ENCODE measurements at regions not wholly inside any gene's neighbourhood (a gene's known extent, or its start where the extent isn't known, plus 50 kb on each side); places are given as distances from the start of the nearest gene placed in this dataset.

DNA sequence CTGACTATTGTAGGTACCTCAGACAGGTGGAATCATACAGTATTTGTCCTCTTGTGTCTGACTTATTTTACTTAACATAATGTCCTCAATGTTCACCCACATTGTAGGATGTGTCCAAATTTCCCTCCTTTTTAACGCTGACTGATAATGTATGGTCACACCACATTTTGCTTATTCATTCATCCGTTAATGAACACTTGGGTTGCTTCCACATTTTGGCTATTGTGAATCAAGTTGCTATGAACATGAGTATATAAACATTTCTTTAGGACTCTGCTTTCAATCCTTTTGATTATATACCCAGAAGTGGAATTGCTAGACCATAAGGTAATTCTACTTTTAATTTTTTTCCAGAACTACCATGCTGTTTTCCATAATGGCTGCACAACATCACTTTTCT is 87.0 kb upstream of the NDP start:
- ChIA-PET CTCF (no interaction called here), POLR2A (ENCODE audit: unreplicated experiment) (no interaction called here)
- no TSS peak for BruUV-seq (replicated peaks)

DNA sequence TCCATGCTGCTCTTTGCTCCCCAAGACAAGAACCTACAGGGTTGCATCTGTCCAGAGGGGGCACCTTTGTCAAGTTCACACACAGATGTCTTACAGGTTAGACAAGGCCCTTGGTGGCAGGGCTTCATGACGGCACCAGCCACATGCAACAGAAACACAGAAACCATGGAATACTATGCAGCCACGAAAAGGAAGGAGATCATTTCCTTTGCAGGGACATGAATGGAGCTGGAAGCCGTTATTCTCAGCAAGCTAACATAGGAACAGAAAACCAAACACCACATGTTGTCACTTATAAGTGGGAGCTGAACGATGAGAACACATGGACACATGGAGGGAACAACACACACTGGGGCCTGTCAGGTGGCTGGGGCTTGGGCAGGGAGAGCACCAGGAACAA is 85.1 kb upstream of the NDP start:
- POLR2A ChIA-PET (ENCODE audit: unreplicated experiment), result no interaction called here

More for the DNA sequence above, 87.0 kb upstream of the NDP start:
- Histone ChIP-seq H3K27me3 (ENCODE audit: low read length) (no peaks in the 10 kb centered on the region), H3K36me3 (ENCODE audit: low read depth, low read length) (no peaks in the 10 kb centered on the region), H4K20me1 (ENCODE audit: low read length) (no peaks in the 10 kb centered on the region), H3K27ac (ENCODE audit: low read length) (no peak overlapping the region), H3K4me2 (ENCODE audit: low read length) (no peak overlapping the region), H3K79me2 (ENCODE audit: low read length) (no peaks in the 10 kb centered on the region), H3K9ac (ENCODE audit: low read length) (no peak overlapping the region), H3K4me1 (ENCODE audit: insufficient read depth, low read length) (peaks cover 25% of the 10 kb centered on the region), H3K9me3 (ENCODE audit: low read length) (no peaks in the 10 kb centered on the region), H3K4me3 (ENCODE audit: low read length) (no peak overlapping the region), H3F3A (ENCODE audit: low read length, unreplicated experiment) (peaks cover 3% of the 10 kb centered on the region), H3K9me2 (replicated peaks; ENCODE audit: low read length) (no peaks in the 10 kb centered on the region), H2AFZ (ENCODE audit: low read length) (no peak overlapping the region)
- TF ChIP-seq, protein P1, sequence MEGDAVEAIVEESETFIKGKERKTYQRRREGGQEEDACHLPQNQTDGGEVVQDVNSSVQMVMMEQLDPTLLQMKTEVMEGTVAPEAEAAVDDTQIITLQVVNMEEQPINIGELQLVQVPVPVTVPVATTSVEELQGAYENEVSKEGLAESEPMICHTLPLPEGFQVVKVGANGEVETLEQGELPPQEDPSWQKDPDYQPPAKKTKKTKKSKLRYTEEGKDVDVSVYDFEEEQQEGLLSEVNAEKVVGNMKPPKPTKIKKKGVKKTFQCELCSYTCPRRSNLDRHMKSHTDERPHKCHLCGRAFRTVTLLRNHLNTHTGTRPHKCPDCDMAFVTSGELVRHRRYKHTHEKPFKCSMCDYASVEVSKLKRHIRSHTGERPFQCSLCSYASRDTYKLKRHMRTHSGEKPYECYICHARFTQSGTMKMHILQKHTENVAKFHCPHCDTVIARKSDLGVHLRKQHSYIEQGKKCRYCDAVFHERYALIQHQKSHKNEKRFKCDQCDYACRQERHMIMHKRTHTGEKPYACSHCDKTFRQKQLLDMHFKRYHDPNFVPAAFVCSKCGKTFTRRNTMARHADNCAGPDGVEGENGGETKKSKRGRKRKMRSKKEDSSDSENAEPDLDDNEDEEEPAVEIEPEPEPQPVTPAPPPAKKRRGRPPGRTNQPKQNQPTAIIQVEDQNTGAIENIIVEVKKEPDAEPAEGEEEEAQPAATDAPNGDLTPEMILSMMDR (conservative IDR thresholded peaks at IDR 0.05; ENCODE audit: low read depth, low read length), result no peak
- TF ChIP-seq EZH2 (IDR thresholded peaks at IDR 0.05; ENCODE audit: low read length, unreplicated experiment) (no peak), EZH2phosphoT487 (IDR thresholded peaks at IDR 0.05; ENCODE audit: borderline replicate concordance, low read length) (no peak)
- DNase-seq, result no peak
- intact Hi-C loops (cut with micrococcal nuclease), result no loop called here
- no peak for ATAC-seq

DNA sequence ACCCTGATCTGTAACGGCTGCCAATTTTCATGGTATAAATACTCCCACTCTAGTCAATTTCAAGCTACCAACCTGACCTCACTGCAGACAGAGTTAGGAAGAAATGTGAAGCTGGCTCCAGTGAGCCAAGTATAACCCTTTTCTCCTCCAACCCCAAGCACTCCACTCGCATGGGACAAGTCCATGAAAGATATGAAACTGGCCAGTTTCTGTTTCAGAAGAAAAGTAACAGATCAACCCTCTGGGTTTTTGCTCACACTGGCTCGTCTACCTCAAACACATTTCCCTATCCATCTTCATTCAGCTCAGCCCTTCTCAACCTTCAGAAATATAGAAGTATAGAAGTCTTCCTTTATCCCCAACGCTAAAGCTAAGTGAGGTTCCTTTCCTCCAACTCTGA is 82.4 kb upstream of the NDP start:
- ChIA-PET CTCF (no interaction called here), POLR2A (ENCODE audit: unreplicated experiment) (no interaction called here)
- no peak for DNase-seq
- no peaks in the 10 kb centered on the region for H3F3A ChIP-seq (ENCODE audit: low read length, unreplicated experiment)
- H3K9me2 ChIP-seq (replicated peaks; ENCODE audit: low read length), result no peaks in the 10 kb centered on the region
- no peaks in the 10 kb centered on the region for H3K9me3 ChIP-seq (ENCODE audit: low read length)
- no peak for ATAC-seq
- H4K20me1 ChIP-seq (ENCODE audit: low read length), result no peaks in the 10 kb centered on the region
- BruUV-seq (replicated peaks), result no TSS peak
- no peaks in the 10 kb centered on the region for H3K27me3 ChIP-seq (ENCODE audit: low read length)
- H2AFZ ChIP-seq (ENCODE audit: low read length), result no peak overlapping the region
- no peak overlapping the region for H3K27ac ChIP-seq (ENCODE audit: low read length)
- intact Hi-C loops (cut with micrococcal nuclease), result no loop called here
- H3K9ac ChIP-seq (ENCODE audit: low read length), result no peak overlapping the region
- no peaks in the 10 kb centered on the region for H3K36me3 ChIP-seq (ENCODE audit: low read depth, low read length)
- no peaks in the 10 kb centered on the region for H3K4me1 ChIP-seq (ENCODE audit: insufficient read depth, low read length)
- H3K4me3 ChIP-seq (ENCODE audit: low read length), result no peak overlapping the region
- no peak for TF ChIP-seq EZH2phosphoT487 (IDR thresholded peaks at IDR 0.05; ENCODE audit: borderline replicate concordance, low read length)
- TF ChIP-seq EZH2 (IDR thresholded peaks at IDR 0.05; ENCODE audit: low read length, unreplicated experiment), result no peak
- TF ChIP-seq, protein P1 (conservative IDR thresholded peaks at IDR 0.05; ENCODE audit: low read depth, low read length), result no peak
- H3K4me2 ChIP-seq (ENCODE audit: low read length), result no peak overlapping the region
- no peaks in the 10 kb centered on the region for H3K79me2 ChIP-seq (ENCODE audit: low read length)

More for the DNA sequence above, 85.1 kb upstream of the NDP start:
- Histone ChIP-seq H3F3A (ENCODE audit: low read length, unreplicated experiment) (peaks cover 2% of the 10 kb centered on the region), H3K27me3 (ENCODE audit: low read length) (no peaks in the 10 kb centered on the region), H4K20me1 (ENCODE audit: low read length) (no peaks in the 10 kb centered on the region), H3K9me2 (replicated peaks; ENCODE audit: low read length) (no peaks in the 10 kb centered on the region), H3K9ac (ENCODE audit: low read length) (no peak overlapping the region), H3K79me2 (ENCODE audit: low read length) (no peaks in the 10 kb centered on the region), H3K9me3 (ENCODE audit: low read length) (no peaks in the 10 kb centered on the region), H3K27ac (ENCODE audit: low read length) (no peak overlapping the region), H3K4me3 (ENCODE audit: low read length) (no peak overlapping the region), H3K36me3 (ENCODE audit: low read depth, low read length) (no peaks in the 10 kb centered on the region), H3K4me1 (ENCODE audit: insufficient read depth, low read length) (peaks cover 19% of the 10 kb centered on the region), H2AFZ (ENCODE audit: low read length) (no peak overlapping the region), H3K4me2 (ENCODE audit: low read length) (no peak overlapping the region)
- BruUV-seq (replicated peaks), result no TSS peak
- CTCF ChIA-PET, result no interaction called here
- no peak for DNase-seq
- intact Hi-C loops (cut with micrococcal nuclease), result no loop called here
- ATAC-seq, result no peak
- no peak for TF ChIP-seq EZH2 (IDR thresholded peaks at IDR 0.05; ENCODE audit: low read length, unreplicated experiment)
- no peak for TF ChIP-seq EZH2phosphoT487 (IDR thresholded peaks at IDR 0.05; ENCODE audit: borderline replicate concordance, low read length)
- TF ChIP-seq, protein P1 (conservative IDR thresholded peaks at IDR 0.05; ENCODE audit: low read depth, low read length), result no peak
